ENCODE measurements at regions not wholly inside any gene's neighbourhood (a gene's known extent, or its start where the extent isn't known, plus 50 kb on each side); places are given as distances from the start of the nearest gene placed in this dataset.

GRCh38 chr7:124330731-124331407, 298.0 kb upstream of the TMEM229A start:
- DNase-seq (ENCODE audit: low read depth in 1 of 2, low spot score in 1 of 2): no peak
- no peak overlapping the region for H3K27ac ChIP-seq (replicated peaks)

GRCh38 chr7:124328774-124329173, 295.9 kb upstream of the TMEM229A start:
- no peak for TF ChIP-seq POLR2AphosphoS5 (IDR thresholded peaks at IDR 0.05; ENCODE audit: low read depth)

More at GRCh38 chr7:124330731-124331407, 298.0 kb upstream of the TMEM229A start:
- Histone ChIP-seq H3K4me3 (replicated peaks; ENCODE audit: insufficient read depth, low read length) (no peak overlapping the region), H3K27me3 (ENCODE audit: insufficient read depth, poor library complexity, severe bottlenecking) (no peaks in the 10 kb centered on the region)
- TF ChIP-seq SPI1 (IDR thresholded peaks at IDR 0.05; ENCODE audit: borderline replicate concordance, low read depth) (no peak), GABPA (IDR thresholded peaks at IDR 0.05; ENCODE audit: low read depth) (no peak), REST (IDR thresholded peaks at IDR 0.05; ENCODE audit: insufficient replicate concordance, low read depth) (no peak), POLR2AphosphoS5 (IDR thresholded peaks at IDR 0.05; ENCODE audit: low read depth) (no peak), CTCF (IDR thresholded peaks at IDR 0.05; ENCODE audit: insufficient read depth, low read length) (no peak)

GRCh38 chr7:124324262-124324661, 291.4 kb upstream of the TMEM229A start:
- Histone ChIP-seq H3K4me3 (replicated peaks; ENCODE audit: insufficient read depth, low read length) (no peak overlapping the region), H3K27ac (replicated peaks) (no peak overlapping the region), H3K27me3 (ENCODE audit: insufficient read depth, poor library complexity, severe bottlenecking) (no peaks in the 10 kb centered on the region)
- no peak for DNase-seq (ENCODE audit: low read depth in 1 of 2, low spot score in 1 of 2)
- no peak for TF ChIP-seq GABPA (IDR thresholded peaks at IDR 0.05; ENCODE audit: low read depth)
- TF ChIP-seq POLR2AphosphoS5 (IDR thresholded peaks at IDR 0.05; ENCODE audit: low read depth): no peak
- no peak for TF ChIP-seq CTCF (IDR thresholded peaks at IDR 0.05; ENCODE audit: insufficient read depth, low read length)
- TF ChIP-seq REST (IDR thresholded peaks at IDR 0.05; ENCODE audit: insufficient replicate concordance, low read depth): no peak
- no peak for TF ChIP-seq SPI1 (IDR thresholded peaks at IDR 0.05; ENCODE audit: borderline replicate concordance, low read depth)

More at GRCh38 chr7:124328774-124329173, 295.9 kb upstream of the TMEM229A start:
- Histone ChIP-seq H3K27me3 (ENCODE audit: insufficient read depth, poor library complexity, severe bottlenecking) (no peaks in the 10 kb centered on the region), H3K27ac (replicated peaks) (no peak overlapping the region), H3K4me3 (replicated peaks; ENCODE audit: insufficient read depth, low read length) (no peak overlapping the region)
- no peak for DNase-seq (ENCODE audit: low read depth in 1 of 2, low spot score in 1 of 2)

GRCh38 chr7:124323597-124323996, 290.7 kb upstream of the TMEM229A start:
- DNase-seq (ENCODE audit: low read depth in 1 of 2, low spot score in 1 of 2): no peak
- no peaks in the 10 kb centered on the region for H3K27me3 ChIP-seq (ENCODE audit: insufficient read depth, poor library complexity, severe bottlenecking)
- H3K27ac ChIP-seq (replicated peaks): no peak overlapping the region
- H3K4me3 ChIP-seq (replicated peaks; ENCODE audit: insufficient read depth, low read length): no peak overlapping the region
- TF ChIP-seq POLR2AphosphoS5 (IDR thresholded peaks at IDR 0.05; ENCODE audit: low read depth) (no peak), CTCF (IDR thresholded peaks at IDR 0.05; ENCODE audit: insufficient read depth, low read length) (no peak)

Measured in HL-60 (cell line).